GM19238 (cell line): ENCODE measurements at regions not wholly inside any gene's neighbourhood (a gene's known extent, or its start where the extent isn't known, plus 50 kb on each side); places are given as distances from the start of the nearest gene placed in this dataset.
A peak's percentile ranks its signal among the peaks of the same experiment; 100 is the strongest.
"Not testable (repeated sequence)": the region's sequence is repeated elsewhere in the genome, so short reads cannot be mapped to it uniquely, and the experiment has no call there.

Experiments
- DNase-seq: peaks from one replicate; pipeline ENCODE4 v3.0.0; 2011; ENCODE audit warnings: low spot score; ENCODE audit not compliant: insufficient read length

GRCh38 chr17:15802917-15803316, 70.8 kb downstream of the TBC1D26 start:
- not testable (repeated sequence) for DNase-seq

GRCh38 chr17:15806825-15807224, 74.7 kb downstream of the TBC1D26 start:
- DNase-seq = not testable (repeated sequence)

GRCh38 chr17:15813388-15813787, 81.3 kb downstream of the TBC1D26 start:
- DNase-seq = not testable (repeated sequence)

GRCh38 chr17:15814003-15814402, 81.9 kb downstream of the TBC1D26 start:
- DNase-seq = not testable (repeated sequence)

- not testable (repeated sequence) for DNase-seq
Observed at GRCh38 chr17:15817861-15818260, 85.8 kb downstream of the TBC1D26 start.

- not testable (repeated sequence) for DNase-seq
Observed at GRCh38 chr17:15822280-15822679, 90.2 kb downstream of the TBC1D26 start.

- DNase-seq = not testable (repeated sequence)
Observed at GRCh38 chr17:15828727-15829314, 96.7 kb downstream of the TBC1D26 start.

GRCh38 chr17:15830221-15830620, 98.1 kb downstream of the TBC1D26 start:
- DNase-seq = not testable (repeated sequence)

- peak; percentile 3 for DNase-seq
Observed at GRCh38 chr17:15831182-15831581, 99.1 kb downstream of the TBC1D26 start.

GRCh38 chr17:15832921-15833480, 100.9 kb downstream of the TBC1D26 start:
- not testable (repeated sequence) for DNase-seq

- not testable (repeated sequence) for DNase-seq
Observed at GRCh38 chr17:15833890-15834289, 101.8 kb downstream of the TBC1D26 start.

GRCh38 chr17:15835481-15835880, 103.4 kb downstream of the TBC1D26 start:
- DNase-seq = not testable (repeated sequence)

- DNase-seq = not testable (repeated sequence)
Observed at GRCh38 chr17:15836249-15836982, 104.3 kb downstream of the TBC1D26 start.

GRCh38 chr17:15836991-15837390, 104.9 kb downstream of the TBC1D26 start:
- not testable (repeated sequence) for DNase-seq

- DNase-seq = not testable (repeated sequence)
Observed at GRCh38 chr17:15847447-15848229, 97.3 kb upstream of the ADORA2B start.

GRCh38 chr17:15849054-15849453, 95.9 kb upstream of the ADORA2B start:
- not testable (repeated sequence) for DNase-seq

- DNase-seq = not testable (repeated sequence)
Observed at GRCh38 chr17:15850071-15850470, 94.9 kb upstream of the ADORA2B start.

- not testable (repeated sequence) for DNase-seq
Observed at GRCh38 chr17:15850687-15851086, 94.2 kb upstream of the ADORA2B start.

GRCh38 chr17:15852863-15853262, 92.1 kb upstream of the ADORA2B start:
- DNase-seq = not testable (repeated sequence)

- DNase-seq = not testable (repeated sequence)
Observed at GRCh38 chr17:15856191-15856590, 88.7 kb upstream of the ADORA2B start.

- DNase-seq = not testable (repeated sequence)
Observed at GRCh38 chr17:15856745-15857144, 88.2 kb upstream of the ADORA2B start.

- not testable (repeated sequence) for DNase-seq
Observed at GRCh38 chr17:15858082-15858481, 86.8 kb upstream of the ADORA2B start.
